Liver (tissue), 7 donors: ENCODE measurements at regions not wholly inside any gene's neighbourhood (a gene's known extent, or its start where the extent isn't known, plus 50 kb on each side); places are given as distances from the start of the nearest gene placed in this dataset.

ENCODE experiments used
- DNase-seq: peaks from one replicate; pipeline ENCODE4 v3.0.0-alpha.2; 2017; ENCODE audit warnings: low spot score
- H3K27ac ChIP-seq, 2 donors: one replicate each; pipeline ENCODE4 v1.7.0; 2013; ENCODE audit warnings: inconsistent platforms in 2 of 2, low read length in 2 of 2, control low read depth in 1 of 2, low read depth in 1 of 2, mild to moderate bottlenecking in 1 of 2
- H3K27me3 ChIP-seq, 4 donors: one replicate each; pipeline versions ENCODE4 v1.6.1 to v1.7.0; 2013; ENCODE audit warnings: low read length in 3 of 4, inconsistent platforms in 1 of 4, mild to moderate bottlenecking in 1 of 4, moderate library complexity in 1 of 4; ENCODE audit not compliant: control insufficient read depth in 4 of 4, insufficient read depth in 4 of 4
- H3K36me3 ChIP-seq, 4 donors: one replicate each; pipeline versions ENCODE4 v1.6.1 to v1.7.0; 2013; ENCODE audit warnings: low read length in 3 of 4, mild to moderate bottlenecking in 3 of 4, low read depth in 1 of 4, moderate library complexity in 1 of 4; ENCODE audit not compliant: control insufficient read depth in 4 of 4, insufficient read depth in 3 of 4
- H3K4me1 ChIP-seq, 4 donors: one replicate each; pipeline versions ENCODE4 v1.6.1 to v1.7.0; 2013; ENCODE audit warnings: low read length in 3 of 4, mild to moderate bottlenecking in 3 of 4, moderate library complexity in 1 of 4; ENCODE audit not compliant: control insufficient read depth in 4 of 4, insufficient read depth in 4 of 4
- H3K4me3 ChIP-seq, 3 donors: one replicate each; pipeline versions ENCODE4 v1.6.1 to v1.7.0; 2013; ENCODE audit warnings: low read length in 3 of 3, control low read depth in 1 of 3, low read depth in 1 of 3, mild to moderate bottlenecking in 1 of 3
- H3K9ac ChIP-seq, 2 donors: one replicate each; pipeline ENCODE4 v1.7.0; 2013; ENCODE audit warnings: low read length in 2 of 2, mild to moderate bottlenecking in 2 of 2, moderate library complexity in 2 of 2, control low read depth in 1 of 2, low read depth in 1 of 2
- H3K9me3 ChIP-seq, 4 donors: one replicate each; pipeline versions ENCODE4 v1.6.1 to v1.7.0; 2013; ENCODE audit warnings: low read length in 3 of 4; ENCODE audit not compliant: control insufficient read depth in 4 of 4
- EGR1 ChIP-seq, 2 donors: IDR thresholded peaks; 2 replicates each; pipeline ENCODE4 v1.6.1; 2016 to 2018; ENCODE audit warnings: antibody characterized with exemption in 2 of 2, low read depth in 2 of 2
- FOXA1 ChIP-seq: IDR thresholded peaks from 2 replicates; pipeline ENCODE4 v1.6.1; 2016; ENCODE audit warnings: antibody characterized with exemption
- GABPA ChIP-seq, 2 donors: IDR thresholded peaks in 1 of 2; conservative IDR thresholded peaks in 1 of 2; 2 replicates each; pipeline ENCODE4 v1.6.1; 2016; ENCODE audit warnings: antibody characterized with exemption in 2 of 2, mild to moderate bottlenecking in 1 of 2, moderate library complexity in 1 of 2
- HNF4A ChIP-seq, 2 donors: conservative IDR thresholded peaks; 2 replicates each; pipeline ENCODE4 v1.6.1; 2016; ENCODE audit warnings: antibody characterized with exemption in 2 of 2, mild to moderate bottlenecking in 2 of 2
- HNF4G ChIP-seq: IDR thresholded peaks from 2 replicates; pipeline ENCODE4 v1.6.1; 2016; ENCODE audit warnings: antibody characterized with exemption
- NR2F2 ChIP-seq: IDR thresholded peaks from 2 replicates; pipeline ENCODE4 v1.6.1; 2016; ENCODE audit warnings: antibody characterized with exemption
- RAD21 ChIP-seq, 2 donors: IDR thresholded peaks; 2 replicates each; pipeline ENCODE4 v1.6.1; 2016; ENCODE audit warnings: antibody characterized with exemption in 2 of 2, mild to moderate bottlenecking in 2 of 2
- RXRA ChIP-seq, 2 donors: IDR thresholded peaks; 2 replicates each; pipeline ENCODE4 v1.6.1; 2017 to 2018; ENCODE audit warnings: antibody characterized with exemption in 2 of 2, mild to moderate bottlenecking in 1 of 2
- SP1 ChIP-seq: IDR thresholded peaks from 2 replicates; pipeline ENCODE4 v1.6.1; 2018; ENCODE audit warnings: antibody characterized with exemption, mild to moderate bottlenecking
- TAF1 ChIP-seq: conservative IDR thresholded peaks from 2 replicates; pipeline ENCODE4 v1.6.1; 2016; ENCODE audit warnings: antibody characterized with exemption, mild to moderate bottlenecking
- YY1 ChIP-seq: IDR thresholded peaks from 2 replicates; pipeline ENCODE4 v1.6.1; 2016; ENCODE audit warnings: antibody characterized with exemption, mild to moderate bottlenecking
- WGBS: extraction: QIAGEN DNeasy Blood & Tissue Kit; methylation state at CpG from one replicate; pipeline ENCODE4 v1.1.7; 2013; 5-methylcytosine and 5-hydroxymethylcytosine counted together
- TF ChIP-seq, protein P1 (sequence below): IDR thresholded peaks from 2 replicates; pipeline ENCODE4 v1.6.1; 2016; ENCODE audit warnings: antibody characterized with exemption
- TF ChIP-seq, protein P2 (sequence below): IDR thresholded peaks from 2 replicates; pipeline ENCODE4 v1.6.1; 2016; ENCODE audit warnings: antibody characterized with exemption
- donor health status: healthy.
- donor health status: healthy.
- donor health status: healthy.
- donor health status: healthy.

DNA sequence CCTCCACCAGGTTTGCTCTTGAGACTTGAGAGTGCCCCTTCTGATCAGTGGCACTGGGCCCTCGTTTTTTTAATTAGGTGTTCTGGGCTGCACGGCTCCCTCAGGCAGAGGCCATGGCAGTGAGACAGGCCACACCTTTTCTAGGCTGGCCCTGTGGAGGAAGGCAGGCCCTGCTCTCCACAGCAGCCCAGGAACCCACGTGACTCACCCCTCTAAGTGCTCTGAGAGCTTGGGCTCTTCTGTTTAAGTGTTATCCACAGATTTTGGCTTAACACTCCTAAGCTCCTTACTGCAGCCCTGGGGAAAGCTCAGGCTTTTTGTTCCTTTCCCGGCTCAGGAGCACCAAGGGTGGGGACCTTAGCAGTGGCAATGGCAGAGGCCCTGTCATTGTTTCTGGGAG lies 463.2 kb upstream of the GBE1 start (continued):
- TF ChIP-seq GABPA (IDR thresholded peaks at IDR 0.05 in 1 of 2, conservative IDR thresholded peaks at IDR 0.05 in 1 of 2) (no peak), NR2F2 (no peak)

- H3K9me3 ChIP-seq, result no peaks in the 10 kb centered on the region
- H3K4me3 ChIP-seq, result no peak overlapping the region
- H3K36me3 ChIP-seq, result no peaks in the 10 kb centered on the region
- no peak for DNase-seq
- no peaks in the 10 kb centered on the region for H3K27me3 ChIP-seq
- H3K9ac ChIP-seq, result no peak overlapping the region
- H3K4me1 ChIP-seq, result peaks cover 0 to 7% (median 1%) of the 10 kb centered on the region in 4 donors
- no peak overlapping the region for H3K27ac ChIP-seq
- WGBS, result 45% methylated on average over 1 of the region's 1 CpG
- TF ChIP-seq, protein P1, sequence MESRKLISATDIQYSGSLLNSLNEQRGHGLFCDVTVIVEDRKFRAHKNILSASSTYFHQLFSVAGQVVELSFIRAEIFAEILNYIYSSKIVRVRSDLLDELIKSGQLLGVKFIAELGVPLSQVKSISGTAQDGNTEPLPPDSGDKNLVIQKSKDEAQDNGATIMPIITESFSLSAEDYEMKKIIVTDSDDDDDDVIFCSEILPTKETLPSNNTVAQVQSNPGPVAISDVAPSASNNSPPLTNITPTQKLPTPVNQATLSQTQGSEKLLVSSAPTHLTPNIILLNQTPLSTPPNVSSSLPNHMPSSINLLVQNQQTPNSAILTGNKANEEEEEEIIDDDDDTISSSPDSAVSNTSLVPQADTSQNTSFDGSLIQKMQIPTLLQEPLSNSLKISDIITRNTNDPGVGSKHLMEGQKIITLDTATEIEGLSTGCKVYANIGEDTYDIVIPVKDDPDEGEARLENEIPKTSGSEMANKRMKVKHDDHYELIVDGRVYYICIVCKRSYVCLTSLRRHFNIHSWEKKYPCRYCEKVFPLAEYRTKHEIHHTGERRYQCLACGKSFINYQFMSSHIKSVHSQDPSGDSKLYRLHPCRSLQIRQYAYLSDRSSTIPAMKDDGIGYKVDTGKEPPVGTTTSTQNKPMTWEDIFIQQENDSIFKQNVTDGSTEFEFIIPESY, result no peak
- no peak for TF ChIP-seq YY1
- no peak for TF ChIP-seq HNF4A (conservative IDR thresholded peaks at IDR 0.05)
Observed at GRCh38 chr3:82222401-82222800, 461.0 kb upstream of the GBE1 start.

DNA sequence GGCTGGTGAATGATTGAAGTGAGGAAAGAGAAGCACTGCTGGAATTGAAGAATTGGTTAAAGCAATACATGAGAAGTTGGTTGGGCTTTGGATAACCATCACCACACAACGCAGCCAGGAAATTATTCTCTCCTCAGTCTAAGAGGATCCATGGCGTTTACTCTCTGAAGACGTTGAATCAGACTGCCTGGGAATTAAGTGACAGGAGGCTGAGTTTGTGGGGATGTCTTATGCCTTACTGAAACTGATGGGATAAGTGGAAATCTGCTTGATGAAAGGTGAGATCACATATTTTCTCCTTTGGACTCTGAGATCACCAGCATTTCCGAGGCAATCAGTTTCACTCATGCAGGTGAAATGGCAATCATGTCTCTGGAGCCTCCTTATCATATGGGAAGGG lies 456.1 kb upstream of the GBE1 start:
- Histone ChIP-seq H3K36me3 (no peaks in the 10 kb centered on the region), H3K4me1 (peaks cover 0 to 4% (median 0%) of the 10 kb centered on the region in 4 donors), H3K27ac (no peak overlapping the region), H3K9me3 (no peaks in the 10 kb centered on the region), H3K27me3 (no peaks in the 10 kb centered on the region), H3K9ac (no peak overlapping the region), H3K4me3 (no peak overlapping the region)
- TF ChIP-seq FOXA1 (no peak), RAD21 (IDR thresholded peaks at IDR 0.05) (no peak), GABPA (IDR thresholded peaks at IDR 0.05 in 1 of 2, conservative IDR thresholded peaks at IDR 0.05 in 1 of 2) (no peak), RXRA (IDR thresholded peaks at IDR 0.05) (no peak), NR2F2 (no peak), EGR1 (IDR thresholded peaks at IDR 0.05; ENCODE audit: low read depth in 2 of 2) (no peak), SP1 (no peak), TAF1 (no peak), HNF4G (no peak)
- TF ChIP-seq, protein P1, result no peak
- TF ChIP-seq, protein P2, sequence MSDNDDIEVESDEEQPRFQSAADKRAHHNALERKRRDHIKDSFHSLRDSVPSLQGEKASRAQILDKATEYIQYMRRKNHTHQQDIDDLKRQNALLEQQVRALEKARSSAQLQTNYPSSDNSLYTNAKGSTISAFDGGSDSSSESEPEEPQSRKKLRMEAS, result no peak
- DNase-seq, result no peak
- 80% methylated on average over 4 of the region's 4 CpGs for WGBS
